Activated CD4-positive, alpha-beta T cell treated with anti-CD3 and anti-CD28 coated beads for 48 hours (primary cell): ENCODE measurements at regions not wholly inside any gene's neighbourhood (a gene's known extent, or its start where the extent isn't known, plus 50 kb on each side); places are given as distances from the start of the nearest gene placed in this dataset.

ENCODE experiments used
- DNase-seq: peaks from one replicate; pipeline ENCODE4 v3.0.0-alpha.2; 2020

DNA sequence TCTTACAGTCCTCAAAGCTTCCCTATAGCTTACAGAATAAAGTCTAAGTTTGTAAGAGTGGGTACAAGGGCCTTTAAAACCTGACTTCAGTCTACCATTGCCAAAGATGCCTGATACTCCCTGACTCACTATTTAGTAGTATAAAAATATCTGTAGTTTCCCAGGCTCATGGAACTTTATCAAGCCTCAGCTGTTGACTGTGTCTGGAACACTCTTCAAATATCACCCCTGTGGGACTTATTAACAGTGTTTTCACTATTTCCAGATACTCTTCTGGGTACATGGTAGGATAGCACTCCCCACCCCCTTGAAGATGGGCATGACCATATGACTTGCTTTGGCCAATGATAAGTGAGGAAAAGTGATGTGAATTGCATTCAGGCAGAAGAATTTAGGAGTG, 105.3 kb upstream of the TENT5A start:
- DNase-seq, result no peak

DNA sequence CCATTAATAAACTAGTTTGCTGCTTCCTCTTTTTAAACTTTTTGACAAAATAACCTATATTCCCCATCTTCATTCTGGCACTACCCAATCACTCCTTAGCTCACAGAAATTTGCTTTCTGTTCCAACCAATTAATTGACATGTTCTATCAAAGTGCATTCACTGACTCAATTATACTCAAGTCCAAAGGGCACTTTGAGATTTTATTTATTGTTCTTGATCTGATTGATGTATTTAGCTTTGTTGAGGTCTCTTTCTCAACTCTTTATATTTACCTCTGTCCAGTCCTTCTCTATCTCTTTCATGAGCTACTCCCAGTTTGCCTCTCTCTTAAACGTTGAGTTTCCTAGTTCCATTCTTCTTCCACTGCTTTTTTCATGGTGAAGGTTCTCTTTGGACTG, 104.4 kb upstream of the TENT5A start:
- no peak for DNase-seq

- DNase-seq, result no peak
Measured at GRCh38 chr6:81854474-81854873, 102.0 kb upstream of the TENT5A start.

- DNase-seq, result no peak
Measured at GRCh38 chr6:81853975-81854374, 101.5 kb upstream of the TENT5A start.

DNA sequence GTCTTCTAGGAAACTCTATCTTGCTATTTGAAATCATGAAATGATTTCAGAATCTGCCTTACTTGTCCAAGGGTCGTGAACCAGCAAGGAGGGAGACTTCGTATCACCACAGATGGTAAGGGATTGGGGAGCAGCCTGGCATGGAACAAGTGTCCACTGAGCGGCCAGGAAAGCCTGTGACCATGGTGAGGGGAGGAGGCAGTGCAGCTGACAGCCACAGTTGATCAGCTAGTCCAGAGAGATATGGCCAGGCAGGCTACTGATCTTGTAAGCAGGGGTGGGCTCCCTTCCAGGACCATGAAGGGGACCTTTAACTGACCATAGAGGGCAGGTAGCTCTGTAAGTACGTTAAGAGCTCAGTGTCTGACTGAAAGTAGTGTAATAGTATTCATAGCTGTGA, 96.8 kb upstream of the TENT5A start:
- DNase-seq, result no peak

DNA sequence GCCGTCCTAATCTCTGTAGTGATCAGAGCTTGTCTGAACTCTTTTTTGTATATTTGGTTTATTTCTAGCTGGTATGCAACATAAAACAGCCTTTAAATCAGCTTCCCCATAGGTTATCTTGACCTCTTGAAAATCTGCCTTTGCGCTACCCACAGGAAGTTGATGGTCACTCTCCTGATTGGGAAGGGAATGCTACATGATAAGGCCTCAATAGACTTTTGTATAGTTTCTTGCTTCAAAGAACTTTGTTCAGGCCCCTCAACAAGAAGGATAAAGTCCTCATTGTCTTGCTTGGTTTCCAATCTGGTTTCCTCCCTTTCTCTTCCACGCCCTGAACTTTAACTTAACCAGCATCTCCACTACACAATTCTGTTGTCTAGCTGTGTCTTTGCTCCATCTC, 95.4 kb upstream of the TENT5A start:
- DNase-seq, result no peak

- no peak for DNase-seq
Measured at GRCh38 chr6:81844686-81845085, 92.2 kb upstream of the TENT5A start.

GRCh38 chr6:81843302-81843701, 90.8 kb upstream of the TENT5A start:
- no peak for DNase-seq

DNA sequence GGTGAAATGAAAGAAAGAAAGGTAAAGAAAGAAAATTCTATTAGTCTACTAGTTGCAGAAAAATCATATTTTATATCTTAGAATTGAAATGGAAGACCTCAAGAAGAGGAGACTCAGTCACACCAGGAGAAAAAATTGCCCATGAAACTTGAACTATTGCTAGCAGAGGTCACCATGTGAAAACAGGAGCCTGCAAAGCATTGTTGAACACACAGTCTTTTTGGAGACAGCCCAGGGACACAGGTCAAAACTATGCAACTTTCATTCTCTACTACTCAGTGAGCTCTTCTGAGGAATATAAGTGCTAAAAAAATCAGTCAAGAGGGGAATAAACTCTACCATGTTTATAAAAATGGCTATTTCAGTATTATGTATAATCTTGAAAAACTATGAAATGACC, 89.8 kb upstream of the TENT5A start:
- no peak for DNase-seq

- no peak for DNase-seq
Measured at GRCh38 chr6:81838724-81839426, 86.4 kb upstream of the TENT5A start.

GRCh38 chr6:81838031-81838430, 85.5 kb upstream of the TENT5A start:
- DNase-seq, result no peak

DNA sequence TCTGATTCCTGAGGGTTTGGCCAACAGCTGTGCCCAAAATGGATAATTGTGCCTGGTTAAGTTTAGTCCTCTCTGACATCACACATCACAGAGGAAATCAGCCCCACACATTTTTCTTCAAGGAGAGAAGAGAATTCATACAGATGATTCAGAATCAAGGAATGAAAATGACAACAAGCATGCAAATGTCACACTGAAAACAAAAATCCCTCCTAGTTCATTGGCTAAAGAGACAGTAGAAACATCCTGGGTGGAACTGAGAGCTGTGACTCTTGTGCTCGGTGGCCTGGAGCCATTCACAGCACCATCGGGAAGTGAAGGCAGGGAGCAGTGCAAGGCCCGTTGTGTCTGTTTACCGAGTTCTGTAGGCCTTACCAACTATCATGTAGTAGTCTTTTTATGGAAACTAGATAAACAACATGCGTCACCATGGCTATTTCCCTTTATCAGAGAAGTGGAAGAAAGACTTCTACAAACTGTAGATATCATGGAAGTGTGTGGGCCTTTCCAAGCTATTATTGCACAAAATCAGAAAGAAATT, 81.7 kb upstream of the TENT5A start:
- no peak for DNase-seq

DNA sequence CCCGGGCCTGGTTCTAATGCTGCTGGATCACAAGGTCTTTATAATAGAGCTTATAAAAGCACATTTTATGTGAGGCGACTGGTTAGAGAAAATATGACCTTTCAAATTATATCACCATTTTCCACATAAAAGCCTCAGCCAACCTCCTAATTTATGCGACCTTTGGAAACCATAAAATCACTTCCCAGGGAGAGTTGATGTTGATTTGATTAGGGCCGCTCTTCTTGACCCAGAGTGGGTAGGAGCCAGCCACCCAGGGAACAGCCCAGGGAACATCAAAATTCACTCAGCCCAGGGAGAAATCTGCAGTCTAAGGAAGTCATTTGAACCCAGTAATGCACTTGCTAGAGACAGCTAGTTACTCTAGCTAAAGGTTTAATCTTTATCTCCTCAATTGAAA, 79.8 kb upstream of the TENT5A start:
- DNase-seq, result no peak

- DNase-seq, result no peak
Measured at GRCh38 chr6:81831274-81831673, 78.8 kb upstream of the TENT5A start.

- no peak for DNase-seq
Measured at GRCh38 chr6:81826784-81827183, 74.3 kb upstream of the TENT5A start.

GRCh38 chr6:81822568-81822967, 70.1 kb upstream of the TENT5A start:
- no peak for DNase-seq

DNA sequence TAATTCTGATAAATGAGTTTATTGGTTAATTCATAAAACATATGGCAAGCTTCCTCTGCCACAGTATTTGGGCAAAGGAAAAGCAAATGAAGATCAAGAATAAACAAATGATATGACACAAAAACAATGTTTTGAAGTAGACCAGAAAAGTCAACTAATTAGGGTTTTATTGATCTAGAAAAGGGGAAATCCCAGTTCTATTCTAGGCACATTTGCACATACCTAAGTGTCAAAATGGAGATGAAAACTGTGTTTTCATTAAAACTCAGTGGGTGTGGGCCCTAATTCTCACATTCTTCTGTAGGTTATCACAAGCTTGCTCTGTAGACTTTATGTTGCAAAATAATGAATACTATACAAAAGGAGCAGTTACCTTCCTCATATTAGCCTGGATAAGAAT, 69.0 kb upstream of the TENT5A start:
- no peak for DNase-seq

DNA sequence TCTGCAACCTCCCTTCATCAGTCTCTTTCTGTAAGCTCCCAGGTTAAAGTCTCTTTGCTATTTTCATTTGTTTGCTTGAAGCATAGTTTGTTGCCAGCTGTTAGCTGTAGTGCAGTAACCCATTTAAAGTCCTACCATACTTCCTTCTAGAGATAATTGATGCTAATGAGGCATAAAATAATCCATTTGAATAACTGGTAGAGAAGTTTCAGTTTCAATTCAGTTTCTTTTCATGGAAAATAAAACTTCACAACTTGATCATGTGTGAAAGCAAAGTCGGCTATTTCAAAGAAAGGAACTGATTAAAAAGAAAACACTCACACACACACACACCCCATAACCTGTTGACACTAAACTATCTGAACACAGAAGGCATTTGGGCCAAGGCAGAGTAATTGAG, 68.5 kb upstream of the TENT5A start:
- DNase-seq, result no peak

- no peak for DNase-seq
Measured at GRCh38 chr6:81820422-81820821, 67.9 kb upstream of the TENT5A start.

- DNase-seq, result no peak
Measured at GRCh38 chr6:81819767-81820166, 67.3 kb upstream of the TENT5A start.

DNA sequence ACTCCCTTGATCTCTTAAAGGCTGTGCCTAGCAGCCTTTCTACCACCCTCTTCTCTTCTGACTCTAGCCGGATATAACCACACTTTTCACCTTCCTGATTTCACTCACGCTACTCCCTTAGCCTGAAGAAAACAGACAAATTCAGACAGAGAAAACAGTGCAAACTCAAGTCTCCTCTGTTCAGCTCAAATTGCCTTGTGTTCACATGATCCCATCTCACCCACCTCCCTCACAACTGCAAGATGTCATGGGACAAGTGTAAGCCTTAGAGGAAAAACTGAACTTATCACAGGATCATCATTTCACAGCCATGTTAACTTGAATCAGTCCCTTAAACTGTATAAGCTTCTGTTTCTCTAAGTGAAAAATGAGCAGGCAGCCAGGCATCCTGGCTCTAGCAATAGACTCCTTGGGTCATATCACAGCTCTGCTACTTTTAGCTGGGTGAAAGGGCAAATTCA, 66.5 kb upstream of the TENT5A start:
- no peak for DNase-seq

GRCh38 chr6:81816380-81816779, 63.9 kb upstream of the TENT5A start:
- no peak for DNase-seq

DNA sequence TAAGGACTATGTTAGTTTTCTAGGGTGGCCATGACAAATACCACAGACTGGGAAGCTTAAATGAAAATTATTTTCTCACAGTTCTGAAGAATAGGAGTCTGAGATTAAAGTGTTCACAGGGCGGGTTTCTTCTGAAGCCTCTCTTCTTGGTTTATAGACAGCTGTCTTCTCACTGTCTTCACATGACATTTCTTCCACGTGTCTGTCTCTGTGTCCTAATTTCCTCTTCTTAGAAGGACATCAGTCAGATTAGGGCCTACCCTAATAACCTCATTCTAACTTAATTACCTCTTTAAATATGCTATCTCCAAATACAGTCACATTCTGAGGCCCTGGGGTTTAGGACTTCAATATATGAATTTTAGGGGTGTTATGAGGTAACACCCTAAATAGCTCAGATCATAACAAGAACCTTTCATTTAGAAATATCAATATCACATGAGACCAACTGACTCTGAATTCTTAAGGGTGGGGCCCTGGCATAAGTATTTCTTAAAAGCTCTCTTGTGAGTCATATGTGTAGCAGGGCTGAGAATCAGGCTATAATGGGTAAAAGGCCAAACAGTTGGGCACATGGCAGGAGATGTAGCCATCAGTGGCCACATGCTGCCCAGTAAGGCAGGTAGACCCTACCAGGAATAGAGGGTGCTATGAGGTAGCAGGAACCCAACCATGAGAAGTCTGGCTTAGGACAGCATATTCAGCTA, 62.0 kb upstream of the TENT5A start:
- DNase-seq, result no peak

- no peak for DNase-seq
Measured at GRCh38 chr6:81813305-81813704, 60.8 kb upstream of the TENT5A start.

DNA sequence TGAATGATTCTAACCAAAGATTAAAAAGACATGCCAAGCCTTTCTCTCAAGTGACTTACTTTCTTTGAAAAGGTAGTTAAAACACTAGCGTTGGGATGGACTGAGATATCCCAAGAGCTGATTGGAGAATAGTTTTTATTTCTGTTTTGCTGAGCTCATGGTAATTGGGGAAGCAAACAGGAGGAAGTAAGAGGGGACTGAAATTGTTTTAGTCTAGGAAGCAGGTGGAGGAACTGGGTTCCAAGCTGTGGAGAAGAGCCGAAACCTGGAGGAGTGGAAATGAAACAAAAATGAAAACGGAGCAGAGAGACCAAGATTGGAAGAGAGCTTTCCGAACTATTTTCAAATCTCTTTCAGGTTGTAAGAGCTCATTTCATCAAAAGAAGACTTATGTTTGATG, 59.9 kb upstream of the TENT5A start:
- no peak for DNase-seq
